GM18867 (cell line): ENCODE measurements at regions not wholly inside any gene's neighbourhood (a gene's known extent, or its start where the extent isn't known, plus 50 kb on each side); places are given as distances from the start of the nearest gene placed in this dataset.
"Not testable (repeated sequence)": the region's sequence is repeated elsewhere in the genome, so short reads cannot be mapped to it uniquely, and the experiment has no call there.

Source experiments
- ATAC-seq: cut with Tn5 transposase; IDR thresholded peaks from one replicate; pipeline ENCODE4 v1.9.1; 2021; ENCODE audit warnings: mild to moderate bottlenecking, moderate library complexity; ENCODE audit not compliant: unreplicated experiment

DNA sequence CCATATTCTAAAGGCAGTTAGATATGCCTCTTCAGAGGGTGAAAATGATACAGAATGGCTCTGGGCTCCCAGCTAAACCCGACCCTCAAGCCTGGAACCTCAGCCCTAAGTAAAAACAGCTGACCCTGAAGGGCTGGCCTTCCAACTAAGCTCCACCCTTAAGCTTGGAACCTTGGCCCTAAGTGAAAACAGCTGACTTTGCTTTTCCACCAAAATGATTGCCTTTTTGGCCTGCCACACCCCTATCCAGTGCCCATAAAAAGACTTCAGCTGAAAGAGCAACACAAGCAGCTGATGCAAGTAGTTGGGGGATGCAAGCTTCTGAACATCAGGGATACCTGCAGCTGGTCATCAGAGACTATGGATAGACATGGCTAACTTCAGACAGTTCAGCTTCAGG is 647.4 kb upstream of the SGCD start:
- no peak for ATAC-seq

DNA sequence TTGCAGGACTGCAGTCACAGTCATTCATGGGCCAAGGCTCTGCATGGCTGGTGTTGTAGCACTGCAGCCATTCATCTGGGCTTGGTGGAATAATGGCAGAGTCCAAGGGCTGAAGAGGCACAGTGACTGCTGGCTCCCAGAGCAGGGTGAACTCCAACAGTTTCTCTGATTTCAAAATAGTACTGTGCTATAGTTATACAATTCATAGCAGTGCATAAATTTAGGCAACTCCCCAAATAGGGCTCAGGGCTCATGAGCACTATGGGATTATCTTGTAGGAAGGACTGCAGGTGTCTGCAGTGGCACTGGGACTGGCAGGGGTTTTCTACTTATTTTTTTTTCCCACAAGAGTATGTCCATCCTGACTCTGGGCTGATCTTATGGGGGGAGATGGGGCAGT is 642.5 kb upstream of the SGCD start:
- no peak for ATAC-seq

DNA sequence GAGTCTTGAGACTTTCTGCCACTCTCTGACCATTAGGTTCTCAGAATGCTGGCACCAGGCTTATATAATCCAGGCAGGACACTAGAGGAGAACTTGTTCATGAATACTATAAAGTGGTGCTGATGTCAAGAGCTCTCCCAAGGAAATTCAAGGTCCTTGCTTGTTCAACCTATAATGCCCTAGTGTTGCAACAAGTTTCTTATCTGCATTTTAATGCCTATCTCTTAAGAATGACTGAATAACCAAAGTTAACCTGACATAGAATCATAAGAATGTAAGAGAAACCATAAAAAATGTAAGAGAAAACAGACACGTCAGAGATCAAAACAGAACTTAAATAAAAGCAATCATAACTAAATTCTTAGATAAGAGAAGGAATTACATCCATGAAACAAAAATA is 640.8 kb upstream of the SGCD start:
- ATAC-seq: no peak

DNA sequence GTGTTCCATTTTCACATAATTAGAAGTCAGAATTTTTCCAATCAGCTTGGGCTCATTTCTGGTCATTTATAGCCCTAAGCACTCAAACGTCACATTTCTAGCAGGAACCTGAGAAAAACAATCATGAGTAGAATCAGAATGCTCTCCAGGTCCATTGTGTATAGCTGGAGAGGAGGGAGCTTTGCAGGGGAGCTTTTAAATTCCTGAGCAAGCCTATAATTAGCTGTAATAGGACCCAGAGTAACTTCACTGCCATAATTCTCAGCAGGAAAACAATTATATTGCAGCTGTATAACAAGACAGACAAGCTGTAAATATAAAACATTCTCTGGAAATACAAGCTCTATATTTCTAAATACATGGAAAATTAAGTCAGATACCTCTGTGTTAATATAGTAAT is 637.6 kb upstream of the SGCD start:
- ATAC-seq: no peak

DNA sequence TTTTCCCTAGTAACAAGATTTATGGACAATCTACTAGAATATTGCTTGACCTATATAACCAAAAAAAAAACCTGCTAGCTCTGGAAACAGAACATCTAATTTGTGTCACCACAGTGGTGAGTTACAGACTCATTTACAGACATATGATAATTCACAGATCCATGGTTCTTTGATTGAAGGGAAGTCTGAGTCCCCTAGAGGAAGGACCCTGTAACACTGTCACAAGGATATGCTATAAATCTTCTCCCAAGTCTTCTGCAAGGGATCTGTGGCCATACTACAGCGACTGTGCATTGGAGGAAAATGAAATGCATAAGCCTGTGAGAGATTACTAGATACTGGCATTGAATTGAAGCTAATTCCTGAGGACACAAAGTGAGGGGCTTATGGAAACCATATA is 630.6 kb upstream of the SGCD start:
- no peak for ATAC-seq

DNA sequence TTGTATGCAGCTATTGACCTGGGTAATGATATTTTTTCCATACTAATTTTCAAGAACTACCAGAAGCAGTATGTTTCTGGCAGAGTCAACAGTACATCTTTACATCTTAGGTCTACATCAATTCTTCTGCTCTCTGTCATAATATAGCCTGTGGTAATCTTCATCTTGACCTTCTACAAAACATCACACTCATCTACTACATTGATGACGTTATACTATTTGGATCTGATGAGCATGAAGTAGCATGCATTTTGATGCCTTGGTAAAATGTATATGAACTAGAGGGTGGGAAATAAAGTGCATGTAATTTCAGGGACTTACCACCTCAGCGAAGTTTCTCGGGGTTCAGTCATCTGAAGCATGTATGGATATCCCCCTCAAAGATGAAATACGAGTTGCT is 629.7 kb upstream of the SGCD start:
- no peak for ATAC-seq

DNA sequence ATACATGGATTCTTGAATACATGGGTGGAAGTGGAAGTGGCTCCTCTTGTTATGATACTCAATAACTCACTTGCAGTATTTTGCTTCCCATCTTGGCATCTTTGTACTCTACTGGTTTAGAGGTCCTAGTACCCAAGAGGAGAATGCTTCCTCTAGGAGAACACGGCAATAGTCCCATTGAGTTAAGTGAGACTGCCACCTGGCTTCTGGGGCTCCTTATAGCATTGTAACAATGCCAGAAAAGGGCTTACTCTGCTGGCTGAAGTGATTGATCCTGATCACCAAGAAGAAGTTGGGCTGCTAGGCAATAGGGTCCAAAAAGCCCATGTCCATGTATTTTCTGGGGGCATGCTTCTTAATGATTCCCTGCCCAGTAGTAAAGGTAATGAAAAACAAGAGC is 627.6 kb upstream of the SGCD start:
- no peak for ATAC-seq

DNA sequence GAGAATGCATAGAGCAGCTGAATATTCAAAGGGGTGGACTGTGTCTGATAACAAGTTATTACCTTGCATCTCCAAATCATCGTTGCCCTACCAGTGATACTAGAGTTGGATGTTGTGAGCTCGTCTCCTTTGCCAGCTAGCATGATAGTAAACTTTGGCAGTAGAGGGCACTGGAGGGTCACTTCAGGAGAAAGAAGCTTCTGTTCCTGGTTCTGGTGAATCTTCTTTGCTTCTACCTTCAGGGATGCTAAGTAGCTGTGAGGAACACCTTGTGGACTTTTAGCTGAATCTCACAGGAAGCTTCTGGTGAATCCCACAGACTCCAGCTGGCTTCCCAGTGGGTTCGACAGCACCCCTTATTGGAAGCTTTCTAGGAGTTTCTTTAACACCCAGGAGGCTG is 626.6 kb upstream of the SGCD start:
- ATAC-seq: no peak

DNA sequence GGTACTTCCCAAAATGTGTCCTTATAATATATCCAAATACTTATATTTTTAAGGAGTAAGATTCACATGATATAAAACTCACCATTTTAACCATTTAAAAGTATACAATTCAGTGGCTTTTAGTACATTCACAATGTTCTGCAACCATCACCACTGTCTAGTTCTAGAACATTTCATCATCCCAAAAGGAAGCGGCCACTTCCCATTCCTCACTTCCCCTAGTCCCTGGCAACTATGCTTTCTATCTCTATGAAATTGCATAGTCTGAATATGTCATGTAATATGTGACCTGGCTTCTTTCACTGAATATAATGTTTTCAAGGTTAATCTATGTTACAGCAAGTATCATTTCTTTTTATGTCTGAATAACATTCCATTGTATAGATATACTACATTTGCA is 615.1 kb upstream of the SGCD start:
- ATAC-seq: no peak

DNA sequence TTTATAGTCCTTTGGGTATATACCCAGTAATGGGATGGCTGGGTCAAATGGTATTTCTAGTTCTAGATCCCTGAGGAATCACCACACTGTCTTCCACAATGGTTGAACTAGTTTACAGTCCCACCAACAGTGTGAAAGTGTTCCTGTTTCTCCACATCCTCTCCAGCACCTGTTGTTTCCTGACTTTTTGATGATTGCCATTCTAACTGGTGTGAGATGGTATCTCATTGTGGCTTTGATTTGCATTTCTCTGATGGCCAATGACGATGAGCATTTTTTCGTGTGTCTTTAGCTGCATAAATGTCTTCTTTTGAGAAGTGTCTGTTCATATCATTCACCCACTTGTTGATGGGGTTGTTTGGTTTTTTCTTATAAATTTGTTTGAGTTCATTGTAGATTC is 612.5 kb upstream of the SGCD start:
- not testable (repeated sequence) for ATAC-seq

DNA sequence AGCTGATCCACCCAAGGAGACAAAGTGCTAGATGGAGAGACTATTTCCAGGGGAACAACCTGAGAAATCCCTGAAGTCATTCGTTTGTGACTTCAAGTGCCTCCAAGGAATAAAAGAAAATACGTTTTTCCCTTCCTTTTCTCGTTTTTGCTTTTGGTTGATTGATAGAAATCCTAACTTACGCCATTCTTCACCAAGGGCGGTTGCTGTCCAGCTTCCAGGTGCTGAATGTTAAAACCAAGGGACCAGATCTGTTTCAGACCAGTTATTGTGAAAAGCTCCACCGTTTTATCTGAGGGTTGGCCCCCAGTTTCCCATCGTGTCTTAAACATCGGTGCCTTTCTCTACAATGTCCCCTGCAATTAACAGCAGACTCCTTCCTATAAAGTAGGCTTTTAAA is 600.7 kb upstream of the SGCD start:
- no peak for ATAC-seq

DNA sequence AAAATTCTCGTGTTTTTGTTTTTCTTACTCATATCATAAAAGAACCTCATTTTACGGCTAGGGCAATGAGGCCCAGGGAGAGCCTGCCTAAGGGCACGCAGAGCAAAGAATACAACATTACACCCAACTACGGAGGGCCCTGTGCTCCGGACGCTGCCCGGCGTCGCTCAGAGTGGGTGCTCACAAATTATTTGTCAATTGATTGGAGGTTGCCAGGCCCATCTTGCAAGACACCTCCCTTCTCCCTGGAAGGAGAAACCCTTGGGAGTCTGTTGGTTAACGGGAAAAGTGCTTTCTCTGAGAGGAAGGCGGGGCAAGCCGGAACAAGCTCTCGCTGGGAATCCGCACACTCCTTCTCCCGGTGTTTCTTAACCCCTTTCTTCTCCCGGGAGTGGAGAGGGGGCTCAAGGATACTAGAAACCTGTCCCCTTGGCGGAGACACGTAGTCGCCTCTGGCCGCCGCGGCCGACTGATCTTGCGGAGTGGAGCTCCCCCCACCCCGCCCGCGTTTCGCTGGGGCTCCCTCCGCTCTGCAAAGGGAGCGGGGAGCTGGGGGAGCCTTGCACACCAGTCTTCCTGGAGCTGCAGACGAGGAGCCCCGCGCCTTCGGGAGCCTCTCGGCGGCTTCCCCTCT is 599.3 kb upstream of the SGCD start:
- ATAC-seq: no peak

DNA sequence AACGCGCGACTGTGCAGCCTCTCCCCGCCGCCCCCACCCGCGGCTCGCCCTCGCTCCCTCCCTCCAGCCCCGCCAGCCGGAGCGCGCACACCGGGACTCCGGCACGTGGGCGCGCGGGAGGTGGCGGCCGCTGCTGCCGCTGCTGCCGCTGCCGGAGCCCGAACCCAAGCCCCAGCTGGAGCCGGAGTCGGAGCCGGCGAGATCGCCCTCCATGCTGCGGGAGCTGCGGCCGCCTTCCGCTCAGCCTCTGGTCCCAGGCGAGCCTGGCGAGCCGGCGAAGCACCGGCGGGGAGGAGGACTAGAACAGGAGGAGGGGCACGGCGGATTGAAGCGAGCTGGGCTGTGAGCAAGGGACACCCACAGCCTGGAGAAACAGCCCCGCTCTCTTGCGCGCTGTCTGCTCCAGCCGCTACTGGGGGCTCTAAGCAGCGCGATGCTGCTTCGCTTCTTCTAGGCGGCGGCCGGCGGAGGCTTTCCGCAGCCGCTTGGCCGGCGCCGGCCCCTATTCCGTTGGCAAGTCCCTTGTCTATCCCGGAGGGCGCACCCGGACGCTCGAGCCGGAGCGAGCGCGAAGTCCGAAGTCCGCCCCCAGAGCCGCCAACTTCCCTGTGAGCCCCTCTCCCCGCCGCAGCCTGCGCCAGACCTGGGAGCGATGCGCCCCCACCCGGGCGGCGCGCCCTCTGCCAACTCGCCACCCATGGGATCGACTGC is 598.7 kb upstream of the SGCD start:
- ATAC-seq: no peak

DNA sequence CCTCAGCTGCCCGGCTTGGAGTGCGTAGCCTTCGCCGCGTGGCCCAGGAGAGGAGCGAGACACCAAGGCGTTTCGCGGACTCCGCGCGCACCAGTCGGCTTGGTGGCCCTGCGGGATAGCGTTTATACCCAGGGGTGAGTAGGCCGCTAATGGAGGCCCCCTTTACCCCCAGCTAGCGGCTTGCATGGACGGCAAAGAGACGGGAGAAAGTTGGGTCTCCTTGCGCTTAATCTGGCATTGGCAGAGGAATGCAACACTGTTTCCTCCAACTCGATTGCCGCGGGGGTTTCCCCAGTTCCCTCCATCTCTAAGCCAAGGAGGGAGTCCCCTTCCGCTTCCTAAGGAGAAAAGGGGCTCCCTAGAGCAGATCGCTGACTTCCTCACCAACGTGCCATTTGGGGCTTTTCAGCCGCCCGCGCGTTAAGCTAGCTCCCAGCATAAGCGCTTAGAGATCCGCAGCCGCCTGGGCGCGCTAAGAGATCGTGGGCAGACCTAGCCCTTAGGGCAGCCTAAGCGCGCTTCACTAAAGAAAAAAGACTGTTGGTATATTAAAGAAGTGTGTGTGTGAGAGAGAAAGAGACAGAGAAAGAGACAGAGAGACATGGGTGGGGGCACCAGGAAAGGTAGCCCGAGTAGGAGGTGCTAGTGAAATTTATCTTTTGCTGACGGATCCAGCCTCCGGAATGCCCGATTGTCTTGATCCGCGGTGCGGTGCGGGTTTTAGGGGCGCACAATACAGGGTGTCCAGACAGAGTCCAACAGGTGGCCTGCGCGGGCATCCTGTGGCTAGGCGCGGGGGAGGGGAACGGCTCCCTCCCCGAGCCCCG is 597.9 kb upstream of the SGCD start:
- no peak for ATAC-seq

DNA sequence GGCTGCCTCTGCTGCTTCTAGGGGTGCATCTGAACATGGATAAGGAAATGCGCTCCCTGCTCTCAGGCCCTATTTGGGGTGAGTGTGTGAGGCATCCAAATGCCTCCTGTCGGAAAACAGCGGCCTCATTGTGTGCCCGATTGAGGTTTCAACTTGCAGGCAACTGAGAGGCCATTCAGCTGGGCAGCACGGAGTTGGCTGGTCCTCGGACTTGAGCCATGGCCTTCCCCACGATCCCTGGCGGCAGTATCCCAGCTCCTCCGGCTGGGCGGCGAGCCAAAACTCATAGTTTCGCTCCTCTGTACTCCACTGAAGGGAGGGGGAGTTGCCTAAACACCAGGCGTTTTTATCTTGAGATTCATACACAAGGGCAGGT is 597.3 kb upstream of the SGCD start:
- no peak for ATAC-seq

DNA sequence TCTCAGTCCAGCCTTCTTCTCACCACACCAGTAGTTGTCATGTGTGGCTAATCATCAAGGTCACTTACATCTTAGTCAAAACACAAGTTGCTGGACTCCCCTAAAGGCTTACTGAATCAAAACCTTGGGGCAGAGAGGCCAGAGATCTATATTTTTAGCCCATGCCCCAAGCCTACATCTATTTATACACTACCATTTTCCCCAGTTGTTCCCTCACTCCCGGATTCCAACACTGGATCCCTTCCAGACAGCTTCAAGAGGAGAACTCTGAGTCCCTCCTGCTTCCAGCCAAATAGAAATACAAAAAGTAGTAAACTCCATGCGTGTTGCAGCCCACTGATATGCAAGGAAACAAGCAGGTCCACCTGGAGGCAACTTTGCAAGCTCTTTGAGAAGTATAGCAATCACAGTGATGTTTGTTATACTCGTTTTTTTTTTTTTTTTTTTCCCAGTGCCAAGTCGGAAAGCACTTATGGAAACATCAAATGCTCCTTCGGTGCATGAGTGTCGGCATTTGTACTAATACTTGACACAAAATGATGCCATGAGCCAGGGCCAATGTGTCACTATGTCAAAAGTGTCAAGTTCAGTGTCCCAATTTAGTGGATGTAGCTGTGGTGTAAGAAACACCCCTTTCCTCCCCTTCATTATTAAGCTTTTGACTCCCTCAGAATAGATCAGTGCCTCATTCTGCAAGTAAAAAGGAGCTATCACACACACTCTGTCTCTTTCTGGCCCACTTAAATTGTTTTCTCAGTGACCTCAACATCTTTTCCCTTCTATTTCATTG is 594.2 kb upstream of the SGCD start:
- ATAC-seq: no peak

DNA sequence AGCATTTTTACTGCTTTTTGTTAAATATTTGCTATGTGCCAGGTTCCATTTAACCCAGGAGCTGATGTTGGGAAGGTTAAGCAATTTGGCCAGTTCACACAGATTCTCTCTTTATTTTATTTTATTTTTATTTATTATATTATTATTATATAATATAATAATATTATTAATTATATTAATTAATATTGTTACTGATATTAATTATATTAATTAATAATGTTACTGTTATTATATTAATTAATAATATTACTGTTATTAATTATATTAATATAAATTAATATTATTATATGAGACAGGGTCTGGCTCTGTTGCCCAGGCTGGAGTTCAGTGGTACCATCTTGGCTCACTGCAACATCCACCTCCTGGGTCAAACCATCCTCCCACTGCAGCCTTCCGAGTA is 593.0 kb upstream of the SGCD start:
- ATAC-seq: no peak

DNA sequence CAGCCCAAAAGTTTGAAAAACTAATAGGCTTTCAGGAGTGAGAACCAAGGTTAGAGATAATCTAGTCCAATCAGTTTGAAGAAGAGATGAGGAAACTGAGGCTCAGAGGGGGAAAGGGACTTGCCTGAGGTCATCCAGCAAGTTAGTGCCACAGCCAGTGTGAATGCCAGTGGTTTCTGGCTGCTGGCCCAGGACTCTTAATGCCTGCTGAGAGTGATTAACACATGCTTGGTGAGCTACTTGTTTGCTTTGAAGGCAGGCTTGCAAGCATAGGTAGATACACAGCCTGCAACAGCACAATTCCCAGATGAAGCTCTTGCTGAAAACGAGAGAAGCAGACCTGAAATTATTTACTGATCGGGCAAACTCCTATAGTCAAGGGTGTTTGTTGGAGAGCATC is 591.6 kb upstream of the SGCD start:
- no peak for ATAC-seq

DNA sequence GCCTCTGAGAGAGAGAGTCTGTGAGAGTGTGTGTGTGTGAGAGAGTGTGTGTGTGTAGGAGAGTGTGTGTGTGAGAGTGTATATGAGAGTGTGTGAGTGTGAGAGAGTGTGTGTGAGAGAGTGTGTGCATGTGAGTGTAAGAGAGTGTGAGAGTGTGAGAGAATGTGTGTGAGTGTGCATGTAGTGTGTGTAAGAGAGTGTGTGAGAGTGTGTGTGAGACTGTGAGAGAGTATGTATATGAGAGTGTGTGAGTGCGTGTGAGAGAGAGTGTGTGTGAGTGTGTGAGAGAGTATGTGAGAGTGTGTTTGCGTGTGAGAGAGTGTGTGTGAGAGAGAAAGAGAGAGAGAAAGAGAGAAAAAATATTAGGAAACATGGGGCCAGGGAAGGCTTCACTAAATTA is 588.3 kb upstream of the SGCD start:
- ATAC-seq: no peak

DNA sequence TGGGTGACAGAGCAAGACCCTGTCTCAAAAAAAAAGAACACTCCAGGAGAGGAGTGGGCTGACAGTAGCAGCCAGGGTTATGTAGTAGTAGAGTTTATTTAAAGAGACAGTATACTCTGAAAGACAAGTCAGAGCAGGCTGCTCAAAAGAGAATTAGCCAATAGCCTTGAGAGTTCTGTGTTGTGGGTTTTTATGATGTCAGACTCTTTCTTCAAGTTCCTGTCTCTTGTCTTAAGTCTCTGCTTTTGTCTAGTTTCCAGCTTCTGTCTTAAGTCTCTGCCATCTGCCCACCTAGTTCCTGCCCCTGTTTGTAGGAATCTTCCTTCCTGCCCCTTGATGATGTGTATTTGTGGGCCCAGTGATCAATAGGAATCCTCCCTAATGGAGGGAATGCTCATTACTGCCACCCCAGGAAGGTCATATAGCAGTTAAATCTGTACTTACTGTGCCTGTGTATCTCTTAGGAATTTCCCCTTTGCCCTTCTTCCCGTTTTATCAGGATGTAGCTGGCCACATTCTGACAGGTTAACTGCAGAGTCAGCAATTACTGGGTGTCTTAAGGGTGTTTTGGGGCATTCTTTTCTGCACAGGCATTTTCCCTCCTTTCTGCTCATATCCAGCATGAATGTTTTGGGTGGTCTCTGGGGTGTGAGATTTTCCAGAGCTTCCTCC is 580.5 kb upstream of the SGCD start:
- ATAC-seq: no peak

DNA sequence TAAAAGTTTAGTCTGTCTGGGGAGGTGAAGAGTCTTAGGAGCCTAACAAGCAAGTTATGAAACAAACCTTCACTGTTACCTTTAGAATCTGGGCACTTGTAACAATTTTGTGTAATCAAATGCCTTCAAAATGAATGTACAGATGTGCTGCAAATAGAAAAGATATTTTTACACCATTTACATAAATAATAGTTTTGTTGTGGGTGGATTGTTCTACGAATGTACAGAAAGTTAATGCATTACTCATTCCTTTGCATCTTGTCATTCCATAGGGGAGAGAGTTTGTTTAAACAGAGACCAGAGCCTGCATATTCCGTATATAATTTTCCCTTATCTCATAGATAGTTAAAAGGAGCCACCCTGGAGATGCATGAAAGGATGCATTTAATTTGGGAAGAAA is 576.9 kb upstream of the SGCD start:
- no peak for ATAC-seq
